ENCODE measurements at regions not wholly inside any gene's neighbourhood (a gene's known extent, or its start where the extent isn't known, plus 50 kb on each side); places are given as distances from the start of the nearest gene placed in this dataset.

DNA sequence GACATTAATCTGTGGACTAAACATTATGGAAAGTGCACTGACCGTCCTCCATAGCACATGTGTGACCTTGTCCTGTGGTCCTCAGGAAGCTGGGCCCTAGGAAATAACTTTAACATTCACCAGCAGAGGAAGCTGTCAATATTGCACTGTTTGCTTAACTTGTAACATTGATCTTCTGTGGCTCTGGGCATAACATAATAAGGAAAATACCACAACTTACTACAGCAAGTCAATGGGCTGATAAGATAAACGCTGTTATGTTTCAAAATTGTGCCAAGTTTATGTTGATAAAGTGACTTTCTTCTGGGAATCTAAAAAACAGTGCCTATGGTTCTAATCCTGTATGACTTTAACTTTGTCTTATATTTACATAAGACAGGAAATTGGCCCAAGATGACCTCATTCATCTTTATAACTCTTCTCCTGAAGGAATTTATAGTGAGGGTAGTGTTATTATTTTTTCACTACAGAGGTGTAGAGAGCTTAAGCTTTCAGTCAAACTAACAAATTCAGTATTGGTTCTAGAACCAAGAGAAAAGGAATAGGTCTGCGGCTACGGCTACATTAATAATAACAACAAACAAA lies 113.7 kb upstream of the MAP4K3 start:
- FAIRE-seq (peak; percentile 95), DNase-seq (ENCODE audit: low spot score) (peak; percentile 99), ATAC-seq (peak; percentile 98)
- H3K4me1 ChIP-seq (ENCODE audit: insufficient read depth, low read length), result peaks cover 69% of the 10 kb centered on the region
- POLR2A ChIA-PET, result interaction anchor here (0.9 to 3.1 kb wide), 9 partner anchors 10 to 50 kb away, joined by 3 to 31 read pairs (median 7); no protein-coding TSS in a partner anchor
- WGBS (ENCODE audit: low lambda C conversion rate), result 26% methylated on average over 4 of the region's 4 CpGs
- intact Hi-C loops (cut with micrococcal nuclease; ENCODE audit: unreplicated experiment) (loop anchor here (1.0 to 2.0 kb wide), 4 partner anchors 9 to 172 kb away; no protein-coding TSS in a partner anchor), in situ Hi-C loops (cut with HindIII; ENCODE audit: extremely low pct_ligation_motif_present, low pct_unique_long_range_greater_than_20kb) (loop anchor here (5.0 kb wide), 1 partner anchor 33 kb away; no protein-coding TSS in a partner anchor)
- H3K79me2 ChIP-seq (ENCODE audit: insufficient read depth, low read length), result no peaks in the 10 kb centered on the region
- H3K9ac ChIP-seq (ENCODE audit: insufficient read depth, low read depth, low read length), result 0 out of 2 replicates have a peak overlapping the region, but pooled peaks have one; percentile 11
- H3K4me3 ChIP-seq (replicated peaks in 1 of 3; ENCODE audit: insufficient read depth in 1 of 3, low read depth in 2 of 3, low read length in 3 of 3), result no peak overlapping the region
- no peaks in the 10 kb centered on the region for H3K27me3 ChIP-seq (ENCODE audit: control insufficient read depth in 1 of 2, insufficient read depth in 2 of 2, low read length in 2 of 2)
- TSS peak; percentile 33 for BruUV-seq (replicated peaks)
- no peak overlapping the region for H2AFZ ChIP-seq (ENCODE audit: low read length)
- H3K27ac ChIP-seq (ENCODE audit: extremely low read length, insufficient read depth, low read length), result peak overlapping the region; percentile 72
- peak overlapping the region; percentile 32 for H3K4me2 ChIP-seq (ENCODE audit: low read depth, low read length)
- 0 out of 5 replicates have a peak, but pooled peaks cover 0 to 3% of the 10 kb centered on the region in 2 experiments for H3K36me3 ChIP-seq (replicated peaks in 1 of 2; ENCODE audit: control insufficient read depth in 1 of 2, insufficient read depth in 2 of 2, low read length in 2 of 2)
- peaks cover 12% of the 10 kb centered on the region for H3K9me3 ChIP-seq (ENCODE audit: low read length)
- H4K20me1 ChIP-seq (ENCODE audit: insufficient read depth, low read length), result no peaks in the 10 kb centered on the region
- CTCF ChIA-PET (ENCODE audit: low intra/inter-chr PET ratio, low total read pairs), result no interaction called here
- TF ChIP-seq NFE2L2 (IDR thresholded peaks at IDR 0.05; ENCODE audit: low read length), result no peak
- TF ChIP-seq SYNCRIP (IDR thresholded peaks at IDR 0.05; ENCODE audit: insufficient read depth, low read depth, low read length), result no peak
- TF ChIP-seq, protein P1, sequence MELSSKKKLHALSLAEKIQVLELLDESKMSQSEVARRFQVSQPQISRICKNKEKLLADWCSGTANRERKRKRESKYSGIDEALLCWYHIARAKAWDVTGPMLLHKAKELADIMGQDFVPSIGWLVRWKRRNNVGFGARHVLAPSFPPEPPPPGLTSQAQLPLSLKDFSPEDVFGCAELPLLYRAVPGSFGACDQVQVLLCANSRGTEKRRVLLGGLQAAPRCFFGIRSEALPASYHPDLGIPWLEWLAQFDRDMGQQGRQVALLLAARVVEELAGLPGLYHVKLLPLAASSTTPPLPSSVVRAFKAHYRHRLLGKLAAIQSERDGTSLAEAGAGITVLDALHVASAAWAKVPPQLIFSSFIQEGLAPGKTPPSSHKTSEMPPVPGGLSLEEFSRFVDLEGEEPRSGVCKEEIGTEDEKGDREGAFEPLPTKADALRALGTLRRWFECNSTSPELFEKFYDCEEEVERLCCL (CRISPR knock-in tag; IDR thresholded peaks at IDR 0.05; ENCODE audit: borderline replicate concordance), result no peak
- TF ChIP-seq, protein P2, sequence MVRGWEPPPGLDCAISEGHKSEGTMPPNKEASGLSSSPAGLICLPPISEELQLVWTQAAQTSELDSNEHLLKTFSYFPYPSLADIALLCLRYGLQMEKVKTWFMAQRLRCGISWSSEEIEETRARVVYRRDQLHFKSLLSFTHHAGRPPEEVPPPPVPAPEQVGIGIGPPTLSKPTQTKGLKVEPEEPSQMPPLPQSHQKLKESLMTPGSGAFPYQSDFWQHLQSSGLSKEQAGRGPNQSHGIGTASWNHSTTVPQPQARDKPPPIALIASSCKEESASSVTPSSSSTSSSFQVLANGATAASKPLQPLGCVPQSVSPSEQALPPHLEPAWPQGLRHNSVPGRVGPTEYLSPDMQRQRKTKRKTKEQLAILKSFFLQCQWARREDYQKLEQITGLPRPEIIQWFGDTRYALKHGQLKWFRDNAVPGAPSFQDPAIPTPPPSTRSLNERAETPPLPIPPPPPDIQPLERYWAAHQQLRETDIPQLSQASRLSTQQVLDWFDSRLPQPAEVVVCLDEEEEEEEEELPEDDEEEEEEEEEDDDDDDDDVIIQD (CRISPR knock-in tag; IDR thresholded peaks at IDR 0.05; ENCODE audit: low read depth), result peak; percentile 96
- no peak for TF ChIP-seq ZNF678 (CRISPR knock-in tag; IDR thresholded peaks at IDR 0.05)
- TF ChIP-seq LCORL (IDR thresholded peaks at IDR 0.05), result no peak
- TF ChIP-seq LCORL (CRISPR knock-in tag; IDR thresholded peaks at IDR 0.05), result peak; percentile 97
- peak; percentile 97 for TF ChIP-seq ZMYM4 (CRISPR knock-in tag; IDR thresholded peaks at IDR 0.05)
- TF ChIP-seq, protein P3, sequence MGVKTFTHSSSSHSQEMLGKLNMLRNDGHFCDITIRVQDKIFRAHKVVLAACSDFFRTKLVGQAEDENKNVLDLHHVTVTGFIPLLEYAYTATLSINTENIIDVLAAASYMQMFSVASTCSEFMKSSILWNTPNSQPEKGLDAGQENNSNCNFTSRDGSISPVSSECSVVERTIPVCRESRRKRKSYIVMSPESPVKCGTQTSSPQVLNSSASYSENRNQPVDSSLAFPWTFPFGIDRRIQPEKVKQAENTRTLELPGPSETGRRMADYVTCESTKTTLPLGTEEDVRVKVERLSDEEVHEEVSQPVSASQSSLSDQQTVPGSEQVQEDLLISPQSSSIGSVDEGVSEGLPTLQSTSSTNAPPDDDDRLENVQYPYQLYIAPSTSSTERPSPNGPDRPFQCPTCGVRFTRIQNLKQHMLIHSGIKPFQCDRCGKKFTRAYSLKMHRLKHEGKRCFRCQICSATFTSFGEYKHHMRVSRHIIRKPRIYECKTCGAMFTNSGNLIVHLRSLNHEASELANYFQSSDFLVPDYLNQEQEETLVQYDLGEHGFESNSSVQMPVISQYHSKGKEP (CRISPR knock-in tag; IDR thresholded peaks at IDR 0.05), result no peak
- peak; percentile 99 for TF ChIP-seq HMG20A (CRISPR knock-in tag; IDR thresholded peaks at IDR 0.05; ENCODE audit: borderline replicate concordance)
- TF ChIP-seq, protein P4, sequence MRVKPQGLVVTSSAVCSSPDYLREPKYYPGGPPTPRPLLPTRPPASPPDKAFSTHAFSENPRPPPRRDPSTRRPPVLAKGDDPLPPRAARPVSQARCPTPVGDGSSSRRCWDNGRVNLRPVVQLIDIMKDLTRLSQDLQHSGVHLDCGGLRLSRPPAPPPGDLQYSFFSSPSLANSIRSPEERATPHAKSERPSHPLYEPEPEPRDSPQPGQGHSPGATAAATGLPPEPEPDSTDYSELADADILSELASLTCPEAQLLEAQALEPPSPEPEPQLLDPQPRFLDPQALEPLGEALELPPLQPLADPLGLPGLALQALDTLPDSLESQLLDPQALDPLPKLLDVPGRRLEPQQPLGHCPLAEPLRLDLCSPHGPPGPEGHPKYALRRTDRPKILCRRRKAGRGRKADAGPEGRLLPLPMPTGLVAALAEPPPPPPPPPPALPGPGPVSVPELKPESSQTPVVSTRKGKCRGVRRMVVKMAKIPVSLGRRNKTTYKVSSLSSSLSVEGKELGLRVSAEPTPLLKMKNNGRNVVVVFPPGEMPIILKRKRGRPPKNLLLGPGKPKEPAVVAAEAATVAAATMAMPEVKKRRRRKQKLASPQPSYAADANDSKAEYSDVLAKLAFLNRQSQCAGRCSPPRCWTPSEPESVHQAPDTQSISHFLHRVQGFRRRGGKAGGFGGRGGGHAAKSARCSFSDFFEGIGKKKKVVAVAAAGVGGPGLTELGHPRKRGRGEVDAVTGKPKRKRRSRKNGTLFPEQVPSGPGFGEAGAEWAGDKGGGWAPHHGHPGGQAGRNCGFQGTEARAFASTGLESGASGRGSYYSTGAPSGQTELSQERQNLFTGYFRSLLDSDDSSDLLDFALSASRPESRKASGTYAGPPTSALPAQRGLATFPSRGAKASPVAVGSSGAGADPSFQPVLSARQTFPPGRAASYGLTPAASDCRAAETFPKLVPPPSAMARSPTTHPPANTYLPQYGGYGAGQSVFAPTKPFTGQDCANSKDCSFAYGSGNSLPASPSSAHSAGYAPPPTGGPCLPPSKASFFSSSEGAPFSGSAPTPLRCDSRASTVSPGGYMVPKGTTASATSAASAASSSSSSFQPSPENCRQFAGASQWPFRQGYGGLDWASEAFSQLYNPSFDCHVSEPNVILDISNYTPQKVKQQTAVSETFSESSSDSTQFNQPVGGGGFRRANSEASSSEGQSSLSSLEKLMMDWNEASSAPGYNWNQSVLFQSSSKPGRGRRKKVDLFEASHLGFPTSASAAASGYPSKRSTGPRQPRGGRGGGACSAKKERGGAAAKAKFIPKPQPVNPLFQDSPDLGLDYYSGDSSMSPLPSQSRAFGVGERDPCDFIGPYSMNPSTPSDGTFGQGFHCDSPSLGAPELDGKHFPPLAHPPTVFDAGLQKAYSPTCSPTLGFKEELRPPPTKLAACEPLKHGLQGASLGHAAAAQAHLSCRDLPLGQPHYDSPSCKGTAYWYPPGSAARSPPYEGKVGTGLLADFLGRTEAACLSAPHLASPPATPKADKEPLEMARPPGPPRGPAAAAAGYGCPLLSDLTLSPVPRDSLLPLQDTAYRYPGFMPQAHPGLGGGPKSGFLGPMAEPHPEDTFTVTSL (CRISPR knock-in tag; IDR thresholded peaks at IDR 0.05; ENCODE audit: borderline replicate concordance), result peak; percentile 100
- TF ChIP-seq ZFP62 (CRISPR knock-in tag; IDR thresholded peaks at IDR 0.05), result 0 out of 2 replicates have a peak, but pooled peaks have one; percentile 82
- TF ChIP-seq REPIN1 (CRISPR knock-in tag; IDR thresholded peaks at IDR 0.05; ENCODE audit: borderline replicate concordance, low read depth), result peak; percentile 97
- TF ChIP-seq RELA (CRISPR knock-in tag; IDR thresholded peaks at IDR 0.05), result 0 out of 2 replicates have a peak, but pooled peaks have one; percentile 33
- 0 out of 2 replicates have a peak, but pooled peaks have one; percentile 77 for TF ChIP-seq ZSCAN22 (CRISPR knock-in tag; IDR thresholded peaks at IDR 0.05)
